KMS-11 (cell line): ENCODE measurements at regions not wholly inside any gene's neighbourhood (a gene's known extent, or its start where the extent isn't known, plus 50 kb on each side); places are given as distances from the start of the nearest gene placed in this dataset.

Source experiments
- H2AFZ ChIP-seq: fragments of 200-600 bp; sonication (generic); 2 replicates; pipeline ENCODE4 v1.6.1; 2016; ENCODE audit warnings: antibody characterized with exemption, mixed run types, low read depth
- H3K27ac ChIP-seq: fragments of 200-600 bp; sonication (generic); 2 replicates; pipeline ENCODE4 v1.6.1; 2016; ENCODE audit warnings: mild to moderate bottlenecking, mixed run types
- H3K27me3 ChIP-seq: fragments of 200-600 bp; sonication (generic); 2 replicates; pipeline ENCODE4 v1.6.1; 2017; ENCODE audit warnings: mild to moderate bottlenecking, low read depth, mixed run types, moderate library complexity; ENCODE audit not compliant: insufficient read depth
- H3K36me3 ChIP-seq: fragments of 200-600 bp; sonication (generic); 2 replicates; pipeline ENCODE4 v1.6.1; 2017; ENCODE audit warnings: mild to moderate bottlenecking, mixed run types; ENCODE audit not compliant: insufficient read depth
- H3K4me1 ChIP-seq: fragments of 200-600 bp; sonication (generic); 2 replicates; pipeline ENCODE4 v1.6.1; 2016; ENCODE audit warnings: mild to moderate bottlenecking, low read depth, mixed run types; ENCODE audit not compliant: poor library complexity, severe bottlenecking
- H3K4me2 ChIP-seq: fragments of 200-600 bp; sonication (generic); 2 replicates; pipeline ENCODE4 v1.7.0; 2016; ENCODE audit warnings: mild to moderate bottlenecking, mixed run types
- H3K4me3 ChIP-seq: fragments of 200-600 bp; sonication (generic); IDR thresholded peaks from 2 replicates; pipeline ENCODE4 v1.6.1; 2017; ENCODE audit warnings: low read depth, low read length, mixed read lengths; ENCODE audit not compliant: insufficient read depth
- H3K79me2 ChIP-seq: fragments of 200-600 bp; sonication (generic); 2 replicates; pipeline ENCODE4 v1.6.1; 2016; ENCODE audit warnings: low read depth, mixed run types; ENCODE audit not compliant: insufficient read depth
- H3K9ac ChIP-seq: fragments of 200-600 bp; sonication (generic); 2 replicates; pipeline ENCODE4 v1.6.1; 2016; ENCODE audit warnings: mild to moderate bottlenecking, mixed run types
- H4K20me1 ChIP-seq: fragments of 200-600 bp; sonication (generic); 2 replicates; pipeline ENCODE4 v1.6.1; 2016; ENCODE audit warnings: mild to moderate bottlenecking, mixed run types; ENCODE audit not compliant: insufficient read depth
- CTCF ChIP-seq: fragments of 200-600 bp; sonication (generic); conservative IDR thresholded peaks from 2 replicates; pipeline ENCODE4 v1.6.1; 2017; ENCODE audit warnings: low read depth, mild to moderate bottlenecking, antibody characterized with exemption, low read length, moderate library complexity, mixed read lengths

DNA sequence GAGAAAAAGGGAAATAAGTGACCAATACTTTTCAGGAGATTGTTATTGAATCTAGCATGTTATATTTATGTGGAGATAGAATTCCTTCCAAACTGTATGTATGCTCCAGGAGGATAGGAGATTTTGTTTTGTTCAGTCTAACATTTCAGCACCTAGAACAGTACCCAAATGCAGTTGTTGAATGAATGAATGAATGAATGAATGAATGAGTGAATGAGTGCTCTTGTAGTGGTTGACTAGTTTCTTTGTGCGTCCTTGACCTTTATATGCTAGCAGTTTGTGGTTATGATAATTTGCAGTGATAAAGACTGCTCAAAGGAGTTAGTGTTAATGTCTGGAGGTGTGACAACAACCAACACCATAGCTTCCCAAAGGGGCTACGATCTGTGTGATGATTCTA, 663.5 kb upstream of the GOT2 start:
- Histone ChIP-seq H3K4me2 (no peak overlapping the region), H3K79me2 (no peaks in the 10 kb centered on the region)
- no peak for TF ChIP-seq CTCF

GRCh38 chr16:59394526-59394925, 660.4 kb upstream of the GOT2 start:
- TF ChIP-seq CTCF = no peak
- Histone ChIP-seq H4K20me1 (no peaks in the 10 kb centered on the region), H3K9ac (no peak overlapping the region), H3K4me1 (no peaks in the 10 kb centered on the region), H2AFZ (no peak overlapping the region), H3K4me2 (no peak overlapping the region), H3K36me3 (no peaks in the 10 kb centered on the region), H3K4me3 (no peak overlapping the region), H3K79me2 (no peaks in the 10 kb centered on the region), H3K27me3 (no peaks in the 10 kb centered on the region), H3K27ac (no peak overlapping the region)

More for the DNA sequence above, 663.5 kb upstream of the GOT2 start:
- no peaks in the 10 kb centered on the region for H3K4me1 ChIP-seq
- no peaks in the 10 kb centered on the region for H3K27me3 ChIP-seq
- H4K20me1 ChIP-seq = no peaks in the 10 kb centered on the region
- H3K9ac ChIP-seq = no peak overlapping the region
- no peak overlapping the region for H2AFZ ChIP-seq
- no peaks in the 10 kb centered on the region for H3K36me3 ChIP-seq
- no peak overlapping the region for H3K27ac ChIP-seq
- no peak overlapping the region for H3K4me3 ChIP-seq

GRCh38 chr16:59392911-59393310, 658.8 kb upstream of the GOT2 start:
- Histone ChIP-seq H3K4me3 (no peak overlapping the region), H2AFZ (no peak overlapping the region), H3K9ac (no peak overlapping the region), H3K4me1 (no peaks in the 10 kb centered on the region), H3K27ac (no peak overlapping the region), H3K79me2 (no peaks in the 10 kb centered on the region), H4K20me1 (no peaks in the 10 kb centered on the region), H3K4me2 (no peak overlapping the region), H3K36me3 (no peaks in the 10 kb centered on the region), H3K27me3 (no peaks in the 10 kb centered on the region)
- TF ChIP-seq CTCF = no peak

- no peak overlapping the region for H3K27ac ChIP-seq
- no peak overlapping the region for H2AFZ ChIP-seq
- H3K9ac ChIP-seq = no peak overlapping the region
- TF ChIP-seq CTCF = no peak
- H3K4me1 ChIP-seq = no peaks in the 10 kb centered on the region
- H3K27me3 ChIP-seq = no peaks in the 10 kb centered on the region
- H3K4me2 ChIP-seq = no peak overlapping the region
- no peaks in the 10 kb centered on the region for H4K20me1 ChIP-seq
- no peak overlapping the region for H3K4me3 ChIP-seq
- H3K36me3 ChIP-seq = no peaks in the 10 kb centered on the region
- no peaks in the 10 kb centered on the region for H3K79me2 ChIP-seq
These were observed 657.7 kb upstream of the GOT2 start for GRCh38 chr16:59391617-59392364.
